GM19043 (cell line): ENCODE measurements at regions not wholly inside any gene's neighbourhood (a gene's known extent, or its start where the extent isn't known, plus 50 kb on each side); places are given as distances from the start of the nearest gene placed in this dataset.

Experiments
- ATAC-seq: cut with Tn5 transposase; IDR thresholded peaks from one replicate; pipeline ENCODE4 v1.9.1; 2021; ENCODE audit warnings: low read depth; ENCODE audit not compliant: unreplicated experiment

DNA sequence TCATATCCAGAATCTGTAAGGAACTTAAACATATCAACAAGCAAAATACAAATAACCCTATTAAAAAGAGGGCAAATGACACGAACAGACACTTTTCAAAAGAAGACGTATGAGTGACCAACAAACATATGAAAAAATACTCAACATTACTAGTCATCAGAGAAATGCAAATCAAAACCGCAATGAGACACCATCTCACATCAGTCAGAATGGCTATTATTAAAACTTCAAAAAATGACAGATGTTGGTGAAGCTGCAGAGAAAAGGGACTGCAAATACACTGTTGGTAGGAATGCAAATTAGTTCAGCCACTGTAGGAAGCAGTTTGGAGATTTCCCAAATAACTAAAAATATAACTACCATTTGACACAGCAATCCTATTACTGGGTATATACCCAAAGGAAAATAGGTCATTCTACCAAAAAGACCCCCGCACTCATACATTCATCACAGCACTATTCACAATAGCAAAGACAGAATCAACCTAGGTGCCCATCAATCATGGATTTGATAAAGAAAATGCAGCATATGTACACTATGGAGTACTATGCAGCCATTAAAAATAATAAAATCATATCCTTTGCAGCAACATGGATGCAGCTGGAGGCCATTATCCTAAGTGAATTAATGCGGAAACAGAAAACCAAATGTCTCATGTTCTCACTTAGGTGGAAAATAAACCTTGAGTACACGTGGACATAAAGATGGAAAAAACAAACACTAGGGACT is 230.1 kb upstream of the RAB4A start:
- ATAC-seq: no peak

DNA sequence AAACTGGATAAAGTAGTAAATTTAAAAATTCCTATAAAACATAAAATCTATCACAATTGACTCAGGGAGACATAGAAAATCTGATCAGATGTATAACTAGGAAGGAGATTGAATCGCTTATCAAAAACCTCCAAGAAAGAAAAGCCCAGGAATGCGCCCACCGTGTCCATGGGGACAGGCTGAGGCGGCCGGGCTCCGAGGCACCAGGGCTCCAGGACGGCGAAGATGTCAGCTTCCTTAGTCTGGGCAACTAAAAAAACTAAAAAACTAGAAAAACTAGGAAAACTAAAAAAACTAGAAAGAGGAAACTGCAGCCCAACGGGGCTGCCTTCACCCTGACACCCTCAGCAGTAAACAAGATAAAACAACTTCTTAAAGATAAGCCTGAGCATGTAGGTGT is 229.0 kb upstream of the RAB4A start:
- no peak for ATAC-seq

DNA sequence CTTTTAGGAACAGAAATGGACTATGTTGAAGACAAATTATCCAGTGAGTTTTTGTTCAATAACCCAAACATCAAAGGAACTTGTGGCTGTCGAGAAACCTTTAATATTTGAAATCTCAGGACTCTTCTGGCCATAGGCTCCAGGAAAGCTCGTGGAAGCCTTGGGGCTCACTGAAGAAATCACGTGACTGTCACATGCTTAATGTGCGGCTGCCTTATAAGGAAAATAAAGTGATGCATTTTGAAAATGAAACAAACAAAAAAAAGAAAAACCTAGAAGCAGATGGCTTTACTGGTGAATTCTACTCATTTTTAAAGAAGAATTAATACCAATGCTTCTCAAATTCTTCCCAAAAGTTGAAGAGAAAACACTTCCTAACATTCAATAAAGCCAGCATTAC is 228.4 kb upstream of the RAB4A start:
- no peak for ATAC-seq

DNA sequence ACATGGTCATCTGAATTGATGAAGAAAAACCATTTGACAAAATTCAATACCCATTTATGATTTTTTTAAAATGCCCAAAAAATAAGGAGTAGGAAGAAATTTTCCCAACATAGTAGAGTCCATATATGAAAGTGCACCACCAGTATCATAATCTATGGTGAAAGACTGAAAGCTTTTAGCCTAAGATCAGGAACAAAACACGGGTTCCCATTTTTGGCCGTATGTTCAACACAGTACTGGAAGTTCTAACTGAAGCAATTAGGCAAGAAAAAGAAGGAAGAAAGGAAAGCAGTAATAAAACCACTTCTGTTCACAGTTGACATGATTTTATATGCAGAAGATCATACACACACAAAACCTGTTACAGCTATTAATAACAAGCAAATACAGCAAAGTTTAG is 227.8 kb upstream of the RAB4A start:
- no peak for ATAC-seq

DNA sequence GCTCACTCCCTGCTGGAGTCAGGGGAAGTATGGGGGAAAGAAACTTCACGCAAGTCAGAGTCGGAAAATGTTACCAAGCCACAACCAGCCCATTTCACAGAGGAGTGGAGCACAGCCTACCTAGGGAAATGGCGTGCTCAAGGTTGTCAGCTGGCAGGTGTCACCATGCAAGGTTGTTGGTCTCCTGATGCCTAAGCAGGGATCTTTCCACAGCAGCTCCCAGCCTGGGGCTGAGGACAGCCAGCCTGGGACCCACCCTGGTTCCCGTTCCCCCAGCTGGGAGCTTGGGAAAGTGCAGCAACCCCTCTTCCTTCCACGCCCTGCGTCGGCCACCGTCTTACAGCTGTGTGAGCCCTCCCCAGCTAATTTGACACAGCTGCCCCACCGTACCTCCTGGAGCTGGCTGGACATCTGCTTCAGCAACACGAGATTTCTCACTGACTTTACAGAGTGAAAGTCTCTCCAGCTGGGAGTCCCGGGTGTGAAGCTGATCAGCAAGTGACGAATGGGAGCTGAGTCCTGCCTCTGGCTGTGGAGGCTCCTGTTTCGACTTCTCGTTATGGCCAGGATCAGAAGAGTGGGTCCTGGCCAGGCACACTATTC is 224.6 kb upstream of the RAB4A start:
- no peak for ATAC-seq

DNA sequence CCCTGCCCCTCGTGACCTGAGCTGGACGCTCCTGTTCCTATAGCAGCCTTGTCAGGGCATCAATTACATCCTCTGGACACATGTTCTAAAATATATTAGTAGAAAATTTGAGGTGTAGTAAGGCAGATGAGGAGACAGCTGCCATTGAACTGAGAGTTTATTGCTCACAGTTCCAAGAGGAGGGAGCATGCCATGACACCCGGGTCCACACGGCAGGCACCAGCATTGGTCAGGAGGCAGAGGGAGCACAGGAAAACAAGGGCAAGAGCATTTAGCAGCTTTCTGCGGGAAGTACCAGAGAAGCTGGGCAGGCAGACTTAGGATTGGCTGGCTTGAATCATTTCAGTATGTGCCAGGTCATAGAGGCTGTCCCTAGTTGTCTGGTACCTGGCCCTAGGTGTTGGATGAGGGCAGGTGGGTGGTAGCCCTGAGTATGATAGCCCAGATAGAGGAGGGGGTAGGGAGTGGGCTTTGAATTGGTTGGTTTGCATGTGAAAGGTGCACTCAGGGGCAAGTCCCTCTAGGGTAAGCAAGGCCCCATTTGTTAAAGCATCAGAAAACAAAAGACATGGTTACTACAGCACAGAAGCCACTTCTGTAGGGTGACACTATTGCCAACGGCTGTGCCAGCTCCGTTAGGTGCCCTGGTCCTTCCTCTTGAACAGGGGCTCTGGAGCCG is 223.6 kb upstream of the RAB4A start:
- no peak for ATAC-seq

DNA sequence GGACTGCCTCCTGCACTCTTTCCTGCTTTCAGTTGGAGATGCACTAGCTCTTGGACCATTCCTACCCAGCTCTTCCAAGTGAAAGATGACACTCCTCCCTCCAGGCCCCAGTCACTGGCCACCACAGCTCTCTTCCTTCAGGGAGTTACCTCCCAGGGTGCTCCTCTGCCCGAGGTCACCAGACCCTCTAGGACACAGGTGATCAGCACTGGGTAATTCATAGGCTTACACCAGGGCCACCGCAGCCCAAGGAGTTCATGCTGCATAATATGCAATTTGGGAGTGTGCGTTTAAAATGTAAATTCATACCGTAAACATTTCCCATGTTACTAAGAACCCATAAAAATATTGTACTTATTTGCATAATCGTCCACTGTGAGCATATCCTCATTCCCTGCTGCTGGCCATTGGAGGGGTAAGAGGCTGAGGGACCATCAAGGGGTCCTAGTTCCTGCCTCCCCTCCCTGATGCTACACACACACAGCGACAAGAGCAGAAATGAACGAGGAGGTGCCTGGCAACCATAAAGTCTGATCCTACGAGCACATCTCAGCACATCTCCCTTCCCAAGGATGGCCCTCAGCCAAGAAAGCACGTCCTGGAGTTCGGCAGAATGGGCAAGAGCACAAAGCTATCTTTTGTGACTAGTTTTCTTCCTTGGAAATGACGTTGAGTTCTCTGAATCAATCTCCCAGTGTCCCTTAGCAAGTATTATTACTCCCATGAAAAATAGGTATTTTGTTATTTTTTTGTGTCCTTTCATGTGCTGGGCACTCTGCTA is 222.9 kb upstream of the RAB4A start:
- ATAC-seq: no peak

DNA sequence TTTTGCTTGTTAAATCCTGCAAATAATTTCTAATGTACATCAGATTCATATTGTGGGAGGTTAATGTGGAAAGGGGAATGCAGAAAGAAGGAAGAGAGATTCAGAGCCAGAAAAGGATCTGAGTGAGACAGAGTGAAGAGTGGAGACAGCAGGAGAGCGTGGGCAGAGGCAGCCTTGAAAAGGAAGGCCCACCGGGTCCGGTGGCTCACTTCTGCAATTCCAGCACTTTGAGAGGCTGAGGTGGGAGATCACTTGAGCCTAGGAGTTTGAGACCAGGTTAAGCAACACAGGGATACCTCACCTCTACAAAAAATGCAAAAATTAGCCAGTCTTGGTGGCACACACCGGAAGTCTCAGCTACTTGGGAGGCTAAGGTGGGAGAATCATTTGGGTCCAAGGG is 222.0 kb upstream of the RAB4A start:
- no peak for ATAC-seq

DNA sequence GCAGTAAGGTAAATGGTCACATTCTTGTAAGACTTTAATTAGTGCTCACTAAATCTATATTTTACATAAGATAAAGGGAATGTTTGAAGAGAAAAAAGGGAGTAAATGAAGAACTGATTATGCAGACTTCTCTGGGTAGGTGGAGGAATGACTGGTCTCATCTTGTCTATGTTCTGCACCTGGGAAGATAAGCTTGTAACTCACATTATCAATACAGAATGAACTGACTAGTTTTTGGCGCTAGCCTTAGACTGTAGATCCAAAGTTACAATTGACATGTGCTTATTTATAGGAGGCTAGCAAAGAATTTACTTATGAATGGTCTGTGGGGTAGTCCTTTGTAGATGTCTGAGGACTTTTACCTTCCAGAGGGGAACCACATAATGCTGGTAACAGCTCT is 214.9 kb upstream of the RAB4A start:
- ATAC-seq: no peak

DNA sequence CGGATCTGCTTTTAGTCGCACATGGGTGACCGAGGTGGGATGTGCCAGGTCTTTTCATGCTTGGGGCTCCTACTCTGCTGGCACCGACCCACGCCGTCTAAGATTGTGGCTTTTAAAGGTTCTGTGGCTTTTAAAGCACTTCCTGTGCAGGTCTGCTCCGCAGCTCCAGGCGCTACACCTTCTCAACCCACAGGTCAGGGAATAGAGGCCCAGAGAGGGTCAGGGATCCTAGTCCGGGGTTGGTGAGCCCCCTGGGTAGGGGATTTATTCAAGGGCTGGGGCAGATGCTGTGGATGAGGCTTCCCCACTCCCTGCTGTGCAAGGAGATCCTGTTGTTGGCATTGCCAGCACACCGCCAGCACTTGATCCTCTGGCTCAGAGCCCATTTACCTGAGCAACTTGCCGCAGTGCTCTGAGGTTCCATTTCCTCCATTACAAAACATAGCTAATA is 212.8 kb upstream of the RAB4A start:
- no peak for ATAC-seq

DNA sequence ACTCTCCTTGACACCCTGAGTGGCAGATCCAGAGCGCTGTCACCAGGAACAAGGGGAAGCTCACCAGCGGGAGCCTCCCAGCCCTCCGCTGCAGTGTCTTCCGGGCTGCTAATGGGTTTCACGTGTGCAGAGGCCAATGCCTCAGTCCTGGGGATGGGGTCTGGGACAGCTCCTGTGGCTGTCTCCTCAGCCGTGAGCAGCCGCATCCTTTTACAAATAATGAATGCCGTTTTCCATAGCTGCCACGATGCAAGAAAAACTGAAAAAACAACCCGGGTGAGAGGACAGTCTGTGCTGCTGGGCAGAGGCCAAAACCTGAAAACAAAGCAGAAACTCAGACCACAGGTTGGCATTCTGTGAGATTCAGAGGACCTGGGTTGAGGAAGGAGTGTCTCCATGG is 212.2 kb upstream of the RAB4A start:
- ATAC-seq: no peak

DNA sequence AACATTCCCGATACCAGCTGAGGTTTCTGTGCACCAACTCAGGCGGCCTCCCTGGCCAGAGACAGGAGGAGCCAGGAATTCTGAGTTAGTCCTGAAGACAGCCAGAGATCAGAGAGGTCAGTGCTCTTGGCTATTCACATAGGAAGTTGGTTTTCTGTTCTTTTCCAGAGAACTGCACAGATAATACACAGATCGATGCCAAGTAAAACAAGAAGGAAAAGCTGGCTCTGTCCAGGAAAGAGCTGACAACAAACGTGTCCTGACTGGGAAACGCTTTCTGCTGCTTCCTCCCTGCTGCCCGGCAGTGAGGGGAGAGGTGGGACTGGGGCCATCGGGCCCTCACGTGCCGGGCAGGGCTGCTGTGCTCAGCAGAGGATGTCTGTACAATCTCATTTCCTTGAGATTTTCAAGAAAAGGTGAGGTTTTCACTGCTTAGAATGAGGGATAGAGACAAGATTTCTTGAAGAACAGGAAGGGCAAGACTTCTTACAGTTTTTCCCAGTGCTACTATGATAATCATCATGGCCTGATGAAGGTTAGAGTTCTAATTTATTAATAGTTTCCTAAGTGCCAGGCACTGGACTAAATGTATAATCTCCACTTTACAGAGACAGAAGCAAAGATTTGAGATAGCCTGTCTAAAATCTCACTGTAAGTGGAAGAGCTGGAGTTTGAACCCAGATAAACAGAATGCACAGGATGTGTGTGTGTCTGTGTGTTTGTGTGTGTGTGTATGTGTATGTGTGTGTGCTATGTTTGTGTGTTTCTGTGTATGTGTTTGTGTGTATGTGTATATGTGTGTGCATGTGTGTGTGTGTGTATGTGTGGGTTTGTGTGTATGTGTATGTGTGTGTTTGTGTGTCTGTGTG is 211.0 kb upstream of the RAB4A start:
- ATAC-seq: no peak

DNA sequence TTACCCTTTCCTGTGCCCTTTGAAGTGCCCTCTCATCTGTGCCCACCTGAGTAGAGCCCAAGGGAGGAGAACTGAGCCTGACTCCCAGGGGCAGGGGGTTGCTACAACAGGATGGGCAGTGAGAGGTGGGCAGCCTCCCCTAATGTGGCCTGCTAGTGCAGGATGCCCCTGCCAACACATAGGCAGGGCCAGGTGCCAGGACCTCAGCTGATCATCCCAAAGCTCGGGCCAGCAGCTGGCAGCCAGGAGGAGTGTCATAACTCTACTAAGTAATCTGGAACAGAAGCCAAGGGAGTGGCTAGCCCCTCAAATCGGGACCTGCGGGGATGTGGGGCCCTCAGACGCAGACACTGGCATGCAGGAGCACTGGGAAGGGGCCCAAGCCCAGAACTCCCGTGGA is 208.8 kb upstream of the RAB4A start:
- ATAC-seq: no peak

DNA sequence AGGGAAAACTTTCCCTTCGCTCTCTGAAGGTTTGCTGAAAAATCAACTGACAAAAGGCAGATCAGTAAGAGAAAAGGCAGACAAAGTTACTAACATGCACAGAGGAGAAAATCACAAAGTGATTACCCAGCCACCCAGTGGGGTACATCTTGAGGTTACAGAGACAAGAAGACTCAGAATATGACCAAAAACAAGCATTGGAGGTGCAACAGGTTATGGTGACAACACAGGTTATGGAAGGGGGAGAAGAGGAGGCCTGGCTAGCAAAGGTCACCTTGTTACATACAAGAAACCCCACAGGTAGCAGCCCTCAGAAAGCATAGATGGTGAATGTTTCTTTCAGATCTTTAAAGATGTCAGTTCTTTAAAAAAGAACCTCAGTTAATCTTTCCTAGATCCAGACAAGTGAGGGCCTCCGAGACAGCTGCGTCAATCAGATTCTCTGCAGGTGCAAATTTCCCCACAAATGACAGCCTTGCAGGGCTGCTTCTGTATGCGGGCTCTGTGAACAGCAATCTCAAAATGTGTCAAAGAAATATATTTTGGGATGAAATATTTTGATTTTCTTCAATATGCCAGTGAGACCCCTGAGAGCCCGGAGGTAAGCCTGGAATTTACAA is 207.6 kb upstream of the RAB4A start:
- no peak for ATAC-seq

DNA sequence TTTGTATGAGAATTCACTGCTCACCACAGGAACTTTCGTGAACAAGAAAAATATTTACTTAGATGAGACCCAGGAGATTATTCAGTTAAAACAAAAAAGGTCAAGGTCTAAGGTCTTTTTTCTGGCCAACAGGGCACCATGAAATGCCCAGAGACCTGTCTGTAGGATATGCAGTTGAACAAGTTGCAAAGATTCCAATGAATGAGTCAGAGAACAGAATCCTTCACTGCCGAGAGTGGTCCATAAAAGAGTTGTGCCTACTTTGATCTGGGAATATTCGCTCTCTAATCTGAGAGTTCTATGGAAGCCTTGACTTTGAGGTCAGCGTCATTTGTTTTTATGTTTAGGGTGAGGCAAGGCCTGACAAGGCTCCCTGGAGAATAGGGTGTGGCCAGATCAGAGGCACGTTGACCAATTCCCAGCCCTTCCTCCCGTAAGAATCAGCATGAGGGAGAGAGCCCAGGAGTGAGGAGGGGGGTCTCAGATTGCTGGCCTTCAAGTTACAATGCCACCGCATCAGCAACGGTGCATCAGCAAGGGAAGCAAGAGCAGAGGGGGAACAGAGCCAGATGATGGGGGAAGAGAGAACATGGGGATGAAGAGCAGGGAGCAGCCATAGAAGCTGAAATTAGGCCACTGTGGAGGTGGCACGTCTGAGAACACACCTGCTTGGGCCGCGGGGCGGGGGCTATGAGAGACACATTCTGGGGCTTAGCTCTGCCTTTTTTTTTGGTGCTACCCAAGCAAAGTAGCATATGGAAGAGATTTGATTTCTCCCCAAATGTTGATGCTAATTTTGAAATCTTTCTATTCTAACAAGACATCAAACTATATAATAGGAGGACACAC is 206.4 kb upstream of the RAB4A start:
- ATAC-seq: no peak

DNA sequence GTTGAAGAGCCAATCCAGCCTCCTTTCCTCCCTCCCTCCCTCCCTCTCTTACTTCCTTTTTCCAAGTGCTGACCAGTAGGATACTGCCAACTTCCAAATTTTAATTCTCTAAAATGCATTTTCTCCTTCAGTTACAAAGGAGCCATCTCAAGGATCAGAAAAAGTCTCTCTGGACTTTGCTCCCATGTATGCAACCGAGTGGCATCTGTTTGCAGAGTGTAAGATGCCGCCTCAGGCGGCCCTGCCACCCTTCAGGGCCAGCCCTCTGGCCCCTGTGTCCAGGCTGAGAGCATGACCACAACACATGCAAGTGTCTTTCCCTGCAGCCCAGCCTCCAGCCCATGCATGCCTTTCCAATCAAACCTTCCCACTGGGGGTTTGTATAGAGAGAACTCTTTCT is 205.3 kb upstream of the RAB4A start:
- no peak for ATAC-seq

DNA sequence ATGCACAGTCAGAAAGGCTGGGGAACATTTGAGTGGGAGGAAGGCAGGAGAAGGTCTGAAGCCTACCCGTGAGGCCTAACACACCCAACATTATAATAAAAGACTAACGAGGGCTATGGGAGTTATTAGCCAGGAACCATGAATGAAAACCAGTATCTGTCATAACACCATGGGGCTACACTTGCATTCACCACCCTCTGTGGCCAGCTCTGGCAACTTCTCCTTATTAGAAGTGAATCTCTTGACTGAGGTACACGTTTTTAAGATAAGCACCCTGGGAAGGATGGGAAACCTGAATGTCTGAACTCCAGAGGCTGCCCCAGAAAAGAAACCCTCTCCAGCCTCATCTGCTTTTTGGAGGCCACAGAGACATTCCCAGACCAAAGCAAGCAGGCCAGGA is 204.3 kb upstream of the RAB4A start:
- no peak for ATAC-seq

DNA sequence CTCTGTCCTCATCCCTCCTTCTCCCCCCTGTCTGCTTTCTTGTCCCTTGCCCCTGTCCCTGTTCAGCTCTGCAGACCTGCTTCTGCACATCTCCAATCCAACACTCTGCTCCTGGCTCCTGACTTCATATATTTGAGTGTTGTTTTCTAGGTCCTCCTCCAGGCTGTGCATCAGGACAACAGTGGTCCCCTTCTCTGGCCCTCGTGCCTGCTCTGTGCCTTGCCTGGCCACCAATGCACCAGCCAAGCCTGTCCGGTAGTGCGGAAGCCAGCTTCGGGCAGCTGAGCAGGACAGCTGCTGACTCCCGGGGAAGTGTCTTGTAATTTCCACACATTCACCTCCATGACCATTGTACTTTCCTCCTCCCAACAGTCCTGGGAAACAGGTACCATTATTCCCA is 203.4 kb upstream of the RAB4A start:
- no peak for ATAC-seq
